Transverse colon (tissue), 4 donors: ENCODE measurements at regions not wholly inside any gene's neighbourhood (a gene's known extent, or its start where the extent isn't known, plus 50 kb on each side); places are given as distances from the start of the nearest gene placed in this dataset.

ENCODE experiments used
- CTCF ChIP-seq, 5 experiments: fragments of 200-600 bp in 3 of 5; fragments of 450-650 bp in 2 of 5; sonication (generic) in 3 of 5; IDR thresholded peaks; 1 replicate in 2 of 5; 2 replicates in 3 of 5; pipeline ENCODE4 v1.5.1; 2016 to 2017; ENCODE audit warnings: antibody characterized with exemption in 5 of 5, inconsistent platforms in 3 of 5, mild to moderate bottlenecking in 2 of 5, moderate library complexity in 1 of 5
- POLR2A ChIP-seq: fragments of 450-650 bp; IDR thresholded peaks from one replicate; pipeline ENCODE4 v1.6.1; 2016; ENCODE audit warnings: antibody characterized with exemption, mild to moderate bottlenecking, moderate library complexity
- POLR2AphosphoS5 ChIP-seq, 3 donors: sonication (generic); formaldehyde crosslinking; IDR thresholded peaks; one replicate each; pipeline ENCODE4 v1.6.1; 2016; ENCODE audit warnings: antibody characterized with exemption in 3 of 3

DNA sequence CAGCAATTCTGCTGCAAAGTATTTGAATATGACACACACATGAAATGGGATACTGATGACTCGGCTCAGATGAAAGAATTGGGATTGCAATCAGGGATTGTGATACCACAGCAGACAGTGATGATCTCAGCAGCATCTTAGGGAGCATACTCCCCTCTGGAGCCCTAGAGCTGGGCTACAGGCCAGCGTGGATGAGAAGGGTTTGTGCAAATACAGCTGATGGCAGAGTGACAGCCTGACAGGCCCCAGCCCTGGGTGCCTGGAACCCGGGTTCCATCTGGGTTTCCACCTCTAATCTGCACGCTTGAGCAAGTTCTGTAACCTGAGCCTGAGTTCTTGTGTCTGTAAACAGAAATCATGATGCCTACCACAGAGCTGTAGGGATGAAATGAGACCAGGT is 418.0 kb downstream of the LRATD1 start:
- no peak for TF ChIP-seq CTCF (IDR thresholded peaks at IDR 0.05)
- no peak for TF ChIP-seq POLR2AphosphoS5 (IDR thresholded peaks at IDR 0.05)
- TF ChIP-seq POLR2A, result no peak
